ENCODE measurements at regions not wholly inside any gene's neighbourhood (a gene's known extent, or its start where the extent isn't known, plus 50 kb on each side); places are given as distances from the start of the nearest gene placed in this dataset.

DNA sequence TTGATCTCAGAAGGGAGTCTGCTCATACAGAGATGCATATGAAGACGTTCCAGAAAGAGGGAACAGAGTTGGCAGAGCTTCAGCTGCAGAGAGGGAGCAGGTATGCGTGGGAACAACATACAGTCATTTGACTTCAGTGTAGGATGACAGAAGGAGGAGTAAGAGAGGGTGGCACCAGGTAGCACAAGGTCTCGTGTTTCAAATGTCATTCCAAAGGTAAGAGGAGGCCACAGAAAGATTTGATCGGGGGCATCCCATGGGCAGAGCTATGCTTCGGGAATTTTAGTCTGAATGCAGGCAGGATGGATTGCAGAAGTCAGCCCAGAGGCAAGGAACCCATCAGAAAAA is 367.1 kb downstream of the CDK5RAP2 start:
- no peak for DNase-seq (ENCODE audit: low read depth, low spot score)

- no peak for DNase-seq (ENCODE audit: low read depth, low spot score)
Observed at GRCh38 chr9:120212153-120212852, 367.7 kb downstream of the CDK5RAP2 start.

- DNase-seq (ENCODE audit: low read depth, low spot score): no peak
Observed at GRCh38 chr9:120210274-120210673, 369.7 kb downstream of the CDK5RAP2 start.

GRCh38 chr9:120202856-120203654 is 376.9 kb downstream of the CDK5RAP2 start:
- no peak for DNase-seq (ENCODE audit: low read depth, low spot score)

DNA sequence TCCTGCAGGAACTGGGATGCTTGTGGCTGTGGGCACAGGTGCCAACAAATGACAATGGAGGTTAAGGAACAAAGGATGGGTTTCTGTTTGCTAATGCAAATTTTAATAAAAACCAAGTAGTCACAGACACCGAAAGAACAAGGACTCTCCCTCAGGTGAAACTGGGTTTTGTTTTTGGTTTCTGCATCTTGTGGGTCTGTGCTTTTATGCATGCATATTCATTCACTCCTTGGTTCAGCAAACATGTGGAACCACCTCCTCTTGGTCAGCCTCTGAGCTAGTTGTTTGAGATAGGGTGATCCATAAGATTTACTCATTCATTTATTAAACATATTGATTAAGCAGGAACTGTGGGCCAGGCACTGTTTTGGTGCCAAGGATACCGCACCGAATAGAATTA is 381.9 kb downstream of the CDK5RAP2 start:
- no peak for DNase-seq (ENCODE audit: low read depth, low spot score)

DNA sequence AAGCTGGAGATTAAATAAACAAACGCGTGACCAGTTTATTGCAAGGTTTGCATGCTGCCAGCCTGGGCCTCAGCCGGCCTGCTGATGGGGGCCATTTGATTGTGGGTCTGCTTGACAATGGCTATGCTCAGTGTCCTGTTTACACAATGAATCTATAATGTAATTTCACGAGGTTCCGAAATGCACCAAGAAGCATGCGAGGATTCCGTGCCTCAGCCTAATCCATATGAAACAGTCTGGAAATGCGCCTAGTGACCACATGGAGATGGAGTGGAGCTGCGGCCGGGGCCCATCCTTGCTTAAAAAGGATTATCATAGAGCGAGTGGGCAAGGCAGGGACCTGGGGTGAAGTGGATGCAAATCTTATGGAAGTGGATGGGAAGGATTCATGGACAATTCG is 382.4 kb downstream of the CDK5RAP2 start:
- no peak for DNase-seq (ENCODE audit: low read depth, low spot score)

- DNase-seq (ENCODE audit: low read depth, low spot score): no peak
Observed at GRCh38 chr9:120191141-120191540, 388.8 kb downstream of the CDK5RAP2 start.

DNA sequence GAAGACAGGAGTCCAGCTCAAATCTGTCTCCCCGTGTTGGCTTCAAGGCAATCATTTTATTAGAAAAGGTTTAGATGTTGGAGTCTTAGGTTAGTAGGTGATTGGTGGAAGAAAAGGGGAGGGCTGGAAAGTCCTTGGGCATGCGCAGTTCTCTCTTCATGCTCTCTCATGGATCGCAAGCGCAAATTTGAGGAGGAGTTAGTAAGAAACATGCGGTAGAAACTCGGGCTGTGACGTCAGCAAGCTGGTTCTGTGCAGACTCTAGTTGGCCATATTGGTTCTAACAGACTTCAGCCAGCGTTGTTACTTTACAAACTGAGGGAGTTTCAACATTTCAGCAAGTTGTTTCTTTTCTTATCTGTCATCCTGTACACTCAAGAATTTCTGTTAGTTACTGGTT is 392.2 kb downstream of the CDK5RAP2 start:
- DNase-seq (ENCODE audit: low read depth, low spot score): no peak

DNA sequence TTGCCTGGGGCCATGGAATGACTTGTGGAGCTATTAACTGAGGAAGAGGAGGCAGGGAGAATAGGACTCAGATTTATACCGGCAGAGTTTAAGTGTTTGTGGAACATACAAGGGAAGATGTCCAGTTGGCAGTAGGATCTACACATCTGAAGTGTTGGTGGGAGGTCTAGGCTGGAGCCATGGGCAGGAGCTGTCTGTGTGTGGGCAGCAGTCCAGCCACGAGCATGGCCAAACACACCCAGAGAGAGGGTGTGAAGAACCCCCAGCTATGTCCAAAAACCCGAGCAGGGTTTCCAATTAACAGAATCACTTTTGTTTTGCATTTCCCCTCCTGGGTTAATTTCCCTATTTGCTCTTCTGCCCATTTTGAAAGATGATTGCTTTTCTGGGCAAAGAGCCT is 393.7 kb downstream of the CDK5RAP2 start:
- DNase-seq (ENCODE audit: low read depth, low spot score): no peak

DNA sequence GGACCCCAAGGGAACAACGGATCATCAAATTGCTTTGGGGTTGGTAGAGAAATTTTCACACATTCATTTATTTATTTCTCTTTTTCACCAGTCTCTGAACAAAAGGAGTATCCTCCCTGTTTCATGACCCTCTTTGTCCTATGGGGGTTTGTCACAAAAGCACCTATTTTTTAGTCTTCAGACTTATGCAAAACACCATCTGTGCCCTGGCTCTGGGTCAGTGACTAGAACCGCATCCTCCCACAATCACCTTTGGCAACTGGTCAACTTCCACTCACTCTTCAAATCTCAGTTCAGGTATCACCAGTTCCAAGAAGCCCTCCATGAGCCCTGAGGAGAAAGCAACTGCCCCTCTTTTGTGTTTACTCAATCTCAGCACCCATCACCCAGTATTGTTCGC is 395.7 kb downstream of the CDK5RAP2 start:
- DNase-seq (ENCODE audit: low read depth, low spot score): no peak

GRCh38 chr9:120183615-120184014 is 396.4 kb downstream of the CDK5RAP2 start:
- DNase-seq (ENCODE audit: low read depth, low spot score): no peak

DNA sequence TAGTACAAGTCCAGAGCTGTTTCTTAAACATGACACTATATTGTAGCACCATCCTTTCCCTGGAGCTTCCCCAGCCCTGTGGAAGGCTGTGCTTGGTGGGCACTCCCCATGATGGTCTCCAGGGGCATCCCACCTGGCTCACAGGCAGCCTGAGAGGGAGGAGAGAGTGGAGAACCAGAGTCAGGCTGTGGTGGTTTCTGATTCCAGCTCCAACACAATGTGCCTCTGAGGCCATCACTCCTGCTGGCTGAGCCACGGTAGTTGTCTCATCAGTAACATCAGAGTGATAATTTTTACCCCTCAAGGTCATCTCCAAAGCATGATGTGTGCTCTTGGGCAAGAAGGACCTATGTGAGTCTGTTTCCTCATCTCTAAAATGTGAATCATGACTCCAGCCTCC is 398.0 kb downstream of the CDK5RAP2 start:
- DNase-seq (ENCODE audit: low read depth, low spot score): no peak

DNA sequence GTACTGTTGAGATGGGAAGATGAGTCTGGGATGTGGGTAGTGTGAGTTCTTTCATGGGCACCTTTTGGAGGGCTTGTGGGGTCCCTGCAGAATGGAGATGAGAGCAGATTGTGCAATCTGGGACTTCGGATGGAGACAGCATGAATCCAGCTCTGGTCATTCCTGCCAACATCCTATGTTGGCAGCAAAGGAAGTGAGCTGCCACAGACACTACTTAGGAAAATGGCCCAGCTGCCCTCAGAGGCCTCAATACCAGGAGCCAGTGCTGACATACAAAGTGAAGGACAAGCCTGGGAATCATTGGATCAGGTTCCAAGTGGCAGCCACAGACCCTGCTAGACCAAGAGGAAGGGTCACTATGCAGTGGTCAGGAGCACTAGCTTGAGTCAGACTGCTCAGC is 402.8 kb downstream of the CDK5RAP2 start:
- DNase-seq (ENCODE audit: low read depth, low spot score): no peak

GRCh38 chr9:120175031-120175430 is 404.9 kb downstream of the CDK5RAP2 start:
- DNase-seq (ENCODE audit: low read depth, low spot score): no peak

DNA sequence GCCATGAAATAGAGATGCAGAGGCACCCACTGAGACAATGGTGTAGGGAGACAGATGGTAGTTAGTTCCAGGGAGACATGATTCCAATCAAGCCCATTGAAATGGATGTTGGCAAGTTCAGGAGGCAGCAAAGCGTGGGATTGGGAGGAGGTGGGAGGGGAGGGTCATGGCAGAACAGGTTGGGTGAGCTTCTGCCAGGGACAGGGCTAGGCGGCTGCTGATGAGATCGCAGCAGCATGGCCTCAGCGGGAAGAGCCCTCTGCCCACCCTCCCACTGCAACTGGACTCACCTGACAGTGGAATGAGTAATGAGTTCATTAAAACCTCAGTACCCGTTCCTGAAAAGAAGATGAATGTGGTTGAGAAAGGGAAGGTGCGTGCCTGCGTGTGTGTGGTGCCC is 418.2 kb downstream of the CDK5RAP2 start:
- no peak for DNase-seq (ENCODE audit: low read depth, low spot score)

- no peak for DNase-seq (ENCODE audit: low read depth, low spot score)
Observed at GRCh38 chr9:120158221-120158620, 421.7 kb downstream of the CDK5RAP2 start.

DNA sequence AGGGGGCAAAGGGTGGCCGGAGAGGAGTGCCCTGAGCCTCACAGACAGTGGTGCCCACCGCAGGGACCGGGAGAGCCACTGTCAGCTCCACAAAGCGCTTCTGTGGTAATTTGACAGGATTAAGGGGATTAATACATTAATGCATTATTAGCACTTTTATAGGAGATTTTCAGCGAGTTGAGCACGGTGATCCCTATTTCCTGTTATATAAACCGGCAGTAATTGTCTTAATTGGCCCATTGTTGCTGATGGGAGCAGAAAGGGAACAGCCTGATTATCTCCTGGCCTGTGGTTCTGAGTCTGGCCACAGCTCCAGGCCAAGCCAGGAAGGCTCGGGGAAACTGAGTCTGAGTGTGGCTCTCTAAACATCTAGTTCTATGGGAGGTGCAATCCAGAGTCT is 423.6 kb downstream of the CDK5RAP2 start:
- no peak for DNase-seq (ENCODE audit: low read depth, low spot score)

- DNase-seq (ENCODE audit: low read depth, low spot score): no peak
Observed at GRCh38 chr9:120153258-120153657, 426.7 kb downstream of the CDK5RAP2 start.

GRCh38 chr9:120152295-120152694 is 427.7 kb downstream of the CDK5RAP2 start:
- DNase-seq (ENCODE audit: low read depth, low spot score): no peak

GRCh38 chr9:120151806-120152205 is 428.2 kb downstream of the CDK5RAP2 start:
- no peak for DNase-seq (ENCODE audit: low read depth, low spot score)

GRCh38 chr9:120151149-120151548 is 428.8 kb downstream of the CDK5RAP2 start:
- no peak for DNase-seq (ENCODE audit: low read depth, low spot score)

- no peak for DNase-seq (ENCODE audit: low read depth, low spot score)
Observed at GRCh38 chr9:120138955-120139354, 441.0 kb downstream of the CDK5RAP2 start.

DNA sequence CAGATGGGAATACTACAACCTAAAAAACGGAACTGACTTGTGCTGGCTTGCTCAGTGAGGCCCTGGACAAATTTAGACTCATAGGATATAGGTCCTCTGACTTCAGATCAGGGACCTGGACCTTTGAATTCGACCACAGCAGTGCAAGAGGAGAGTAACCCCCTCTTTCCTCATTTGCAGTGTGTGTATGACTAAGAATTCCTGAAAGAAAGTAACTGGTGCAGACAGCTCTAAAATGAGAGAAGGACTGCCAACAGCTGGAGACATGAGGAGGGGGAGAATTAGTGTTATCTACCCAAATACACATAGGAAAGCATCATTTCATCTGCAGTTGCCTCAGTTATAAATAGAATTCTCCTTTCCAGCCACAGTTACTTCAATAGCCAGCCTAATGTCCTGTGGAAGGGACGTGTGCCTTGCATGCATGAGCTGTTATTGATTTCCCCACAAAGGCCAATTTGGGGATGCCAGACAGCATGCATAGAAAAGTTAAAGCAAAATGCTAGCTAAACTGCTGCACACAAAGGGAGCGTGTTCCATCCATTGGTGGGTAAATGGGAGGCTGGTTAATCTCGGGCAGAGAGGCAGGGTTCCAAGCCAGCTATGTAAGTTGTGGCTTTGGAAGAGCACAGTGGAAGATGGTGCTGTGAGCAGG is 442.7 kb downstream of the CDK5RAP2 start:
- DNase-seq (ENCODE audit: low read depth, low spot score): no peak

Measured in pulmonary artery endothelial cell (primary cell).